GM21786 (cell line): ENCODE measurements at regions not wholly inside any gene's neighbourhood (a gene's known extent, or its start where the extent isn't known, plus 50 kb on each side); places are given as distances from the start of the nearest gene placed in this dataset.

Experiments
- ATAC-seq: cut with Tn5 transposase; IDR thresholded peaks from one replicate; pipeline ENCODE4 v1.9.1; 2021; ENCODE audit not compliant: unreplicated experiment

GRCh38 chr7:124515106-124515830 is 250.3 kb downstream of the GPR37 start:
- ATAC-seq: no peak

GRCh38 chr7:124514471-124514870 is 251.1 kb downstream of the GPR37 start:
- ATAC-seq: no peak

- no peak for ATAC-seq
These were observed 268.4 kb downstream of the GPR37 start for GRCh38 chr7:124497176-124497575.

GRCh38 chr7:124489925-124490324 is 275.7 kb downstream of the GPR37 start:
- ATAC-seq: no peak

DNA sequence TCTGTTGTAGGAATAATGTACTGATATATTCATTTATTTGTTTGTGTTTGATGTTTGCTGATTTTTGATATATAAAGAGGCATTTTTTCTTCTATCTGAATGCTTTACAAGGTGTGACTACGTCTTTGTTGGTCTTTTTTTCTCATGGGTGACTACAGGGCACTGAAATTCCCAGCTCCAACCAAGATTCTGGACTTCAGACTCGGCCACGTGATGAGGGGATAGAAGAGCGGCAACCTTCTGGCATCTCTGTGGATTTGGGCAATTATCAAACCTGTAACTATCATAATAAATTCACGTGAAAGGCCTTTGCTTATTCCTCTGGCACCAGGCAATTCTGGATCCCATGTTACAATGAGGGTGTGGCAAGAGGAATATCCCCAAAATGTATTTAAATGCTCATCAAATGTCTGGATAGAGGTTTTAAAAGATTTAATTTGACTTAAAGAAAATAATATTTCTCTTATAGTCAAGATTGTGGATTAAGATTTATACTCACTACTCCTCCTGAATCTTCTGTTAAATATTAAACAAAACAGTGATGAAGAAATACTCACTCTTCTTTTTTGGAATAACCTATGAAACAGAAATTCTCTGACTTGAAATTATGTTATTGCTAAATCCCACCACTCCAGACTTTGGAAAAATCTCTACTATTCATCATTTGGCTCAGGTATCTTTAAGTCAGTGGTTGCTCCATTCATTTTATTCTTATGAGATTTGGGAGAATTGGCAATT is 276.3 kb downstream of the GPR37 start:
- no peak for ATAC-seq

- ATAC-seq: no peak
These were observed 283.4 kb downstream of the GPR37 start for GRCh38 chr7:124482229-124482628.

DNA sequence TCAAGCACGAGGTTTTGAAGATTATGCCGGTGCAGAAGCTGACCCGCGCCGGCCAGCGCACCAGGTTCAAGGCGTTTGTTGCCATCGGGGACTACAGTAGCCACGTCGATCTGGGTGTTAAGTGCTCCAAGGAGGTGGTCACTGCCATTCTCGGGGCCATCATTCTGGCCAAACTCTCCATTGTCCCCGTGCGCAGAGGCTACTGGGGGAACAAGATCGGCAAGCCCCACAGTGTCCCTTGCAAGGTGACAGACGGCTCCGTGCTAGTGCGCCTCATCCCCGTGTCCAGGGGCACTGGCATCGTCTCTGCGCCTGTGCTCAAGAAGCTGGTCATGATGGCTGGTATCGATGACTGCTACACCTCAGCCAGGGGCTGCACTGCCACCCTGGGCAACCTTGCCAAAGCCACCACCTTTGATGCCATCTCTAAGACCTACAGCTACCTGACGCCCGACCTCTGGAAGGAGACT is 284.7 kb downstream of the GPR37 start:
- ATAC-seq: no peak

DNA sequence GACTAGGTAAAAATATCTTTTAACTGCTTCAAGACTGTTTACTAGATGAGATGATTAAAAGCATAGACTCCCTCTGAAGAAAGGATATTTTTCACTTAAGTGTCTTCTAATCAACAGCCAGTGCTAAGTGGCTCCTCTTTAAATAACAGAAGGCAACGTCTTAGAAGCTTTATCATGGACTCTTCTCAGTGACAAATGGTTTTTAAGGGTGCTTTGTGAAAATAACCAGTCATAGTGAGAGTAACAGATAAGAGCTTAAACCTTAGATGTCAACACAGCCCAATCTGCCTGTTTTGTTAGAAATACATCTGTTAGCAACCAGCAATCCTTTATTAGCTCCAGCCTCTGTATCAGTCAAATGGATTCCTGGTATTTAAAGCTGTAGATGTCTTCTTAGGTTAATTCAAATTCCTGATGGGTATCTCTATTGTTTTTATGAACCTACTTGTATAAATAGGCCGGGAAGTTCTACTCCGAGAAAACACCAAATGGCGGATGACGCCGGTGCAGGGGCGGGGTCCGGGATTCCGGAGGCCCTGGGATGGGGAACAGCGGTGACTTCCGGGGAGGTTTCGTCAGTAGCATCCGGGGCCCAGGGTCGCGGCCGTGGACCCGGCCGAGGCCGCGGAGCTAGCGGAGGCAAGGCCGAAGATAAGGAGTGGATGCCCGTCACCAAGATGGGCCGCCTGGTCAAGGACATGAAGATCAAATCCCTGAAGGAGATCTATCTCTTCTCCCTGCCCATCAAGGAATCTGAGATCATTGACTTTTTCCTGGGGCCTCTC is 285.4 kb downstream of the GPR37 start:
- no peak for ATAC-seq

DNA sequence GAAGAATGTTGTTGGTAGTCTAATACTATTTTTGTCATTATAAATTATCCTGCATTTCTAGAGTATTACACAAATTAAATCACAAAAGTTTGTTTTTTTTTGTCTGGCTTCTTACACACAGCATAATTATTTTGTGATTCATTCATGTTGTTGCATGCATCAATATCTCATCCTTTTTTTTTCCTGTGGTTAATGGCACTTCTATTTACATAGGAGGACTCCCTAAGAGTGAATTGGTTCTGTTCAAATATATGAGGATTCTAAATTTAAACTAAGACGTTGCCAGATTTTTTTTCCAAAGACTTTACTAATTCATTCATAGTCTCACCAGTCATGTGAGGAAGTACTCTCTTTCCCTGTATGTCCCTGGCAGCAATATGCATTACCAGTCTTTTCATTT is 303.3 kb downstream of the GPR37 start:
- ATAC-seq: no peak

- ATAC-seq: no peak
These were observed 305.0 kb downstream of the GPR37 start for GRCh38 chr7:124460555-124460954.

DNA sequence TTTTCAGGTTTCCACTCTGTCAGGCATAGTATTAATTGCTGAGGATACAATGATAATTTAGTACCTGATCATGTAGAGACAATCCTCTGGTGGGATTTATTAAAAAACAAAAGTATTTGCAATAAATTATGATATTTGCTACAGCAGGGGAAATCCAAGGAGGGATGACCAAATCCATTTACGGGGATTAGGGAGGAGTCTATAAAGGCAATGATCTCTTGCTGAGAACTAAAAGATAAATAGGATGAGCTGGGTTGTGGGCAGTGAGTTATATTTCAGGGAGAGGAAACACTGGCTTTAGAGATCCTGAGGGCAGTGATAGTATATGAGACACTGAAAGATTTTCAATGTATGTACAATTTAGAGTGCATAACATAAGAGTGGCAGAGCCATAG is 305.5 kb downstream of the GPR37 start:
- ATAC-seq: no peak

GRCh38 chr7:124459101-124460055 is 306.2 kb downstream of the GPR37 start:
- ATAC-seq: no peak

GRCh38 chr7:124457841-124458240 is 307.8 kb downstream of the GPR37 start:
- no peak for ATAC-seq

DNA sequence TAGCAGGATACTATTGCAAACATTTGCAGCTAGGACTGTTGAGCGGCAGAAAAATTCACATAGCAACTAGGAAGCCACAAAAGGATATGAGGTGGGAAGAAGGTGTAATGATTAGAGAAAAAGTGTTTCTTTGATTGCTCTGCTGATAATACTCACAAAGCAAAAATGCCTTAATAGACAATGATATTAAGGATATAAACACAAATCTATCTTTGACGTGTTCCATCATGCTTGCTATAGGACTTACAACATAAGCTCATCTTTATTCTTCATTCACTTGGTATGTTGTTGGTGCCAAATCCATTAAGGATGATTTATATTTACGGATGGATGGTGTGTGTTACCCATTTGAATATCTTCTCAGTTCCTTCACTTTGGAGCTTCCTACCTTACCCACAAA is 309.3 kb downstream of the GPR37 start:
- no peak for ATAC-seq

GRCh38 chr7:124452186-124452585 is 313.4 kb downstream of the GPR37 start:
- no peak for ATAC-seq

DNA sequence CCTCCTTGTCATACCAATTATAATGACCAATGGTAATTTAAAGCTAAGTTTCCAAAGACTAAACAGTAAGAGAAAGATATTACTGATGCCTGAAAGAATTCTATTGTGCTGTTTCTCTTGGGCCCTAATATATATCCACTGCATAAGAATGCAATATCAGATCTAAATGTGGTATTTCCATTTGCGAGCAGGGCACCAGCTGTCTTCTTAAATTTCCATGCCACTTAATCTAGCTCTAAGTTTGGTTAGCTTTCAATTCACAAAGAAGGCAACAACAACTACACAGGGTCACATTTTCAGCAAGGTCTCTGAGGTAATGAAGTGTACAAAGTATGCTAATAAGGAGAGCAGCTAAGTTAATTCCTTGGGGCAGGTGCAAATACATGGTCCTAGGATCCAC is 315.7 kb downstream of the GPR37 start:
- no peak for ATAC-seq

DNA sequence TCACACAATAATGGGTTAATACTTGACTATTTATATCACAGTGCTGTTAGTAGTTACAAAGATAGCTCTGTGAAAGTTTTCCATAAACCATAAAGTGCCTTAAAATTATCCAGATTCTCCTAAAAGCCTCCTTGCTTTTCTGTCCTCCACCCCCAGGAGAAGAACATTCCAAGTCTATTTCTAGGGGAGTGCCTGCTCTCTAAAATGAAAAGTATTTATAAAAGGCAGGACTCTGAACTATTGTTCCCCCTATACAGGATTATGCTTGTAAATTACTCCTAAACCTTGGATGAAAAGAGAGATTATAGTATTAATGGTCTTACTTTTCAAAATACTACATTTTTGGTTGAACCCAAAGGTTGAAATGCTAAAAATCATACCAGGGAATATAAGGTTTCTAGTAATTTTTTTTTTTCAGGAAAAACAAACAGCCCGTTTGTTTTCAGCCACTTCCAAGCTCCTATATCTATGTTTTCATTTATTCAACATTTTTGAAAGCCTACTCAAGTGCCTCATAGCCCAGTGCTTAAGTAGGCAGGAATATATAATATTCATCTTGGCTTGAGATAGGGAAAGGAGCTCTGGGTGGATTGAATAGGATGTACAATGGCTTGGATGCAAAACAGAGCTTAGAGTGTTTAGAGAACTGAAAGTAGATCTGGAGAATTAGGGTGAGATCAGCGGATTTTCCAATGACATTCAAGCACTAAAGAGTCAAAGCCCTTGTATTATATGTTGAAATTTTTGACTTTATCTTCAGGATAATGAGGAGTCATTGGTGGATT is 320.7 kb downstream of the GPR37 start:
- no peak for ATAC-seq

DNA sequence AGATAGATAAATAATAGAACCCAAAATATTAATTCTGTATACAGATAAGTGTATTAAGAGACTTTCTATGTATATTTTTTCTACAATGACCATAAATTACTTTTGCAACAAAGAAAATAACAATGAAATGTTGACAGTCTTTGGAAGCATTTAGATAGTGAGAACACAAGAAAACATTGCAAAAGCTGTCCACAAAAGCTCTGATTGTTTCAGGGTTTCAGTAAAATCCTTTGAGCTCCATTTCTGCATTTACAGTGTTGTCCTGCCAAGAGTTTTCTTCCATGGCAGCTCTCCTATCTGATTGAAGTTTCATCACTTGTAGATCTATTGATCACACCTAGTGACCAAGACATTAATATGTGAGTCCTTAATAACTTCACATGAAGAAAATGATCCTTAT is 321.8 kb downstream of the GPR37 start:
- no peak for ATAC-seq

DNA sequence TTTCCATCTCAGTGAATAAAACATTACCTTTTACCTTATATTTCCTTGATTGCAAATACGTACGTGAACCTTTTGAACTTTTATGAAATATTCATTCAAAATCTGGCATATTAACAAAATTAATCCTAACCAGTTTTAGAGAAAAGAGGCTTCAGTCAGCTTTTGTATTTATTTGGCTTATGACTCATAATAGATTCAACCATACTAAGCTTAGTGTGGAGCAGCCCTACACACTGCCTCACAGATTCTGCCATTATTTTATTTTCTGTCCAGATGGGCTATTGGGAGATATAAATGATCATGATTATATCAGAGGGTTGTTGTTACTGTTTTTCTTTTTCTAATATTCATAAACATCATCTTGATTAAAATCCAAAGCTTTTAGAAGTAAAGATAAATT is 325.5 kb downstream of the GPR37 start:
- no peak for ATAC-seq
